CD14-positive monocyte (primary cell): ENCODE measurements at regions not wholly inside any gene's neighbourhood (a gene's known extent, or its start where the extent isn't known, plus 50 kb on each side); places are given as distances from the start of the nearest gene placed in this dataset.

Experiments
- DNase-seq, 3 donors: peaks; one replicate each; pipeline ENCODE4 v3.0.0-alpha.2; 2011 to 2022
- H2AFZ ChIP-seq: 2 replicates; pipeline ENCODE4 v1.6.0; 2012; ENCODE audit warnings: mild to moderate bottlenecking, low read depth, low read length, inconsistent platforms; ENCODE audit not compliant: insufficient read depth, poor library complexity, severe bottlenecking
- H3K27ac ChIP-seq, 2 donors: 1 replicate in 1 of 2; 2 replicates in 1 of 2; pipeline ENCODE4 v1.5.1; 2012 to 2013; ENCODE audit warnings: low read length in 2 of 2, control low read depth in 1 of 2, inconsistent platforms in 1 of 2, low read depth in 1 of 2, mild to moderate bottlenecking in 1 of 2
- H3K27me3 ChIP-seq, 2 donors: one replicate each; pipeline versions ENCODE4 v1.6.0 to v1.6.1; 2011 to 2013; ENCODE audit warnings: low read length in 2 of 2; ENCODE audit not compliant: control insufficient read depth in 2 of 2, insufficient read depth in 2 of 2
- H3K36me3 ChIP-seq, 2 donors: replicated peaks in 1 of 2; 1 replicate in 1 of 2; 2 replicates in 1 of 2; pipeline versions ENCODE4 v1.5.1 to v1.6.1; 2012 to 2013; ENCODE audit warnings: low read length in 2 of 2, control low read depth in 1 of 2, inconsistent platforms in 1 of 2, mild to moderate bottlenecking in 1 of 2; ENCODE audit not compliant: insufficient read depth in 2 of 2, control insufficient read depth in 1 of 2
- H3K4me1 ChIP-seq, 2 donors: 1 replicate in 1 of 2; 2 replicates in 1 of 2; pipeline versions ENCODE4 v1.5.1 to v1.6.1; 2012 to 2013; ENCODE audit warnings: low read length in 2 of 2, control low read depth in 1 of 2, inconsistent platforms in 1 of 2, mild to moderate bottlenecking in 1 of 2, moderate library complexity in 1 of 2; ENCODE audit not compliant: insufficient read depth in 2 of 2, control insufficient read depth in 1 of 2
- H3K4me2 ChIP-seq: replicated peaks from 2 replicates; pipeline ENCODE3; 2012; ENCODE audit warnings: low read length, moderate library complexity, mild to moderate bottlenecking; ENCODE audit not compliant: poor library complexity, severe bottlenecking; ENCODE audit errors: extremely low read depth
- H3K4me3 ChIP-seq, 3 experiments: fragments of 200-600 bp in 1 of 3; sonication (generic) in 1 of 3; replicated peaks in 1 of 3; 1 replicate in 2 of 3; 2 replicates in 1 of 3; pipeline ENCODE4 v1.5.1; 2011 to 2013; ENCODE audit warnings: low read length in 3 of 3, mild to moderate bottlenecking in 3 of 3, control low read depth in 2 of 3, low read depth in 2 of 3, inconsistent platforms in 1 of 3, moderate library complexity in 1 of 3
- H3K79me2 ChIP-seq: 2 replicates; pipeline ENCODE4 v1.6.0; 2012; ENCODE audit warnings: mild to moderate bottlenecking, control low read depth, inconsistent platforms, low read length, moderate library complexity; ENCODE audit not compliant: insufficient read depth
- H3K9ac ChIP-seq: 2 replicates; pipeline ENCODE4 v1.6.0; 2017; ENCODE audit warnings: low read length, mild to moderate bottlenecking; ENCODE audit not compliant: insufficient read depth, poor library complexity, severe bottlenecking
- H3K9me3 ChIP-seq, 2 donors: replicated peaks in 1 of 2; 1 replicate in 1 of 2; 2 replicates in 1 of 2; pipeline versions ENCODE4 v1.5.1 to v1.6.1; 2012 to 2013; ENCODE audit warnings: low read length in 2 of 2, control low read depth in 1 of 2; ENCODE audit not compliant: control insufficient read depth in 1 of 2, insufficient read depth in 1 of 2
- H4K20me1 ChIP-seq: 2 replicates; pipeline ENCODE4 v1.6.0; 2012; ENCODE audit warnings: mild to moderate bottlenecking, low read length, control low read depth, moderate library complexity; ENCODE audit not compliant: insufficient read depth
- H3K27ac Mint-ChIP-seq, 7 donors: one replicate each; pipeline ENCODE4 v1.8.0; 2020; ENCODE audit warnings: mild to moderate bottlenecking in 7 of 7, mixed read lengths in 7 of 7, moderate library complexity in 6 of 7, inconsistent platforms in 2 of 7
- H3K27me3 Mint-ChIP-seq, 3 donors: one replicate each; pipeline ENCODE4 v1.8.0; 2021 to 2022; ENCODE audit warnings: low read depth in 3 of 3, mild to moderate bottlenecking in 3 of 3, mixed read lengths in 3 of 3, moderate library complexity in 3 of 3, inconsistent platforms in 1 of 3
- H3K36me3 Mint-ChIP-seq, 2 donors: one replicate each; pipeline ENCODE4 v1.8.0; 2020; ENCODE audit warnings: mixed read lengths in 2 of 2, inconsistent platforms in 1 of 2, mild to moderate bottlenecking in 1 of 2
- H3K4me1 Mint-ChIP-seq: one replicate; pipeline ENCODE4 v1.8.0; 2020; ENCODE audit warnings: mild to moderate bottlenecking, mixed read lengths
- H3K4me3 Mint-ChIP-seq, 2 donors: one replicate each; pipeline ENCODE4 v1.8.0; 2020; ENCODE audit warnings: mild to moderate bottlenecking in 2 of 2, mixed read lengths in 2 of 2, moderate library complexity in 1 of 2
- H3K9me3 Mint-ChIP-seq, 7 donors: one replicate each; pipeline ENCODE4 v1.8.0; 2020 to 2022; ENCODE audit warnings: mixed read lengths in 7 of 7, mild to moderate bottlenecking in 6 of 7, moderate library complexity in 6 of 7, inconsistent platforms in 2 of 7
- CTCF ChIP-seq: fragments of 200-600 bp; IDR thresholded peaks from one replicate; pipeline ENCODE4 v1.8.0; 2022; ENCODE audit warnings: antibody characterized with exemption, mild to moderate bottlenecking
- WGBS: methylation state at CpG from one replicate; pipeline ENCODE4 v1.1.5; 2013; ENCODE audit warnings: missing lambda C conversion rate; ENCODE audit not compliant: insufficient coverage; 5-methylcytosine and 5-hydroxymethylcytosine counted together
- intact Hi-C, 2 donors: fragments of 100-400 bp; cut with micrococcal nuclease; formaldehyde crosslinking; loops; one replicate each; pipeline versions ENCODE4 v1.15.0 to v1.15.1; 2023

- Mint-ChIP-seq H3K9me3 (peaks cover 0 to 9% (median 2%) of the 10 kb centered on the region in 7 donors), H3K36me3 (no peaks in the 10 kb centered on the region), H3K27ac (no peak overlapping the region), H3K4me1 (peaks cover 4% of the 10 kb centered on the region), H3K4me3 (no peak overlapping the region), H3K27me3 (peaks cover 0 to 2% (median 2%) of the 10 kb centered on the region in 3 donors)
- no peak overlapping the region for H3K4me3 ChIP-seq
- H3K9ac ChIP-seq: no peak overlapping the region
- no peaks in the 10 kb centered on the region for H3K79me2 ChIP-seq
- WGBS: 96% methylated on average over 4 of the region's 7 CpGs
- DNase-seq: no peak
- H3K36me3 ChIP-seq: no peaks in the 10 kb centered on the region
- no peak for TF ChIP-seq CTCF
- no peak overlapping the region for H3K27ac ChIP-seq
- H3K9me3 ChIP-seq: no peaks in the 10 kb centered on the region
- H2AFZ ChIP-seq: no peak overlapping the region
- H3K4me2 ChIP-seq: no peak overlapping the region
- intact Hi-C loops: no loop called here
- H3K27me3 ChIP-seq: no peaks in the 10 kb centered on the region
- H4K20me1 ChIP-seq: no peaks in the 10 kb centered on the region
- no peaks in the 10 kb centered on the region for H3K4me1 ChIP-seq
These were observed 137.1 kb downstream of the ETS2 start for GRCh38 chr21:38942748-38943211.

GRCh38 chr21:38938769-38939168 is 133.0 kb downstream of the ETS2 start:
- Histone ChIP-seq H3K4me3 (no peak overlapping the region), H2AFZ (no peak overlapping the region), H3K27me3 (no peaks in the 10 kb centered on the region), H3K36me3 (no peaks in the 10 kb centered on the region), H3K9me3 (no peaks in the 10 kb centered on the region), H3K4me1 (peaks cover 0 to 2% of the 10 kb centered on the region in 2 donors), H3K9ac (no peak overlapping the region), H3K4me2 (no peak overlapping the region), H3K27ac (no peak overlapping the region), H4K20me1 (no peaks in the 10 kb centered on the region), H3K79me2 (no peaks in the 10 kb centered on the region)
- intact Hi-C loops: no loop called here
- DNase-seq: no peak
- H3K27me3 Mint-ChIP-seq: peaks cover 1 to 2% (median 2%) of the 10 kb centered on the region in 3 donors
- H3K27ac Mint-ChIP-seq: no peak overlapping the region
- peaks cover 0 to 9% (median 2%) of the 10 kb centered on the region in 7 donors for H3K9me3 Mint-ChIP-seq
- H3K4me3 Mint-ChIP-seq: no peak overlapping the region
- no peak for TF ChIP-seq CTCF
- WGBS: no CpG with 5 or more reads among the region's 8 CpGs
- H3K4me1 Mint-ChIP-seq: peaks cover 6% of the 10 kb centered on the region
- H3K36me3 Mint-ChIP-seq: no peaks in the 10 kb centered on the region
